ENCODE measurements at regions not wholly inside any gene's neighbourhood (a gene's known extent, or its start where the extent isn't known, plus 50 kb on each side); places are given as distances from the start of the nearest gene placed in this dataset.

DNA sequence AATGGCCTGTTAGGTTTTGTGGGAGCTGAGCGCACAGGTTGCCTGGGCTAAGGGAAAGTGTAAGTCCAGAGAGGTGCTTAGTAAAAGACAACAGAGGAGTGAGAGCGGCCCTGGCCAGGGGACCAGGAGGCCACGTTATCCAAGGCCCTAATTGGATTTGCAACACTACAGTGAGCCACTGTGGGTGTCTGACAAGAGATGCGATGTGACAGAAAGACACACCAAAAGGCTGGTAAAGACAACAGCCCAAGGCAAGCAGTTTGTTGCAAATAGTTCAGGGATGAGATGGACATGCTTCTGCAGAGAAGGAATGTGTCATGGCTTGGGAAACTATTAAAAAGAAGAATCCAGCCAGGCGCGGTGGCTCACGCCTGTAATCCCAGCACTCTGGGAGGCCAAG lies 162.7 kb upstream of the KIT start:
- no peak for TF ChIP-seq POLR2A (IDR thresholded peaks at IDR 0.05)
- TF ChIP-seq, protein P1, sequence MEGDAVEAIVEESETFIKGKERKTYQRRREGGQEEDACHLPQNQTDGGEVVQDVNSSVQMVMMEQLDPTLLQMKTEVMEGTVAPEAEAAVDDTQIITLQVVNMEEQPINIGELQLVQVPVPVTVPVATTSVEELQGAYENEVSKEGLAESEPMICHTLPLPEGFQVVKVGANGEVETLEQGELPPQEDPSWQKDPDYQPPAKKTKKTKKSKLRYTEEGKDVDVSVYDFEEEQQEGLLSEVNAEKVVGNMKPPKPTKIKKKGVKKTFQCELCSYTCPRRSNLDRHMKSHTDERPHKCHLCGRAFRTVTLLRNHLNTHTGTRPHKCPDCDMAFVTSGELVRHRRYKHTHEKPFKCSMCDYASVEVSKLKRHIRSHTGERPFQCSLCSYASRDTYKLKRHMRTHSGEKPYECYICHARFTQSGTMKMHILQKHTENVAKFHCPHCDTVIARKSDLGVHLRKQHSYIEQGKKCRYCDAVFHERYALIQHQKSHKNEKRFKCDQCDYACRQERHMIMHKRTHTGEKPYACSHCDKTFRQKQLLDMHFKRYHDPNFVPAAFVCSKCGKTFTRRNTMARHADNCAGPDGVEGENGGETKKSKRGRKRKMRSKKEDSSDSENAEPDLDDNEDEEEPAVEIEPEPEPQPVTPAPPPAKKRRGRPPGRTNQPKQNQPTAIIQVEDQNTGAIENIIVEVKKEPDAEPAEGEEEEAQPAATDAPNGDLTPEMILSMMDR (IDR thresholded peaks at IDR 0.05), result no peak

All from upper lobe of left lung (tissue), 4 donors.